GM19467 (cell line): ENCODE measurements at regions not wholly inside any gene's neighbourhood (a gene's known extent, or its start where the extent isn't known, plus 50 kb on each side); places are given as distances from the start of the nearest gene placed in this dataset.

Experiments used
- ATAC-seq: cut with Tn5 transposase; IDR thresholded peaks from one replicate; pipeline ENCODE4 v1.9.1; 2021; ENCODE audit warnings: mild to moderate bottlenecking, moderate library complexity; ENCODE audit not compliant: unreplicated experiment

GRCh38 chr3:72441284-72441994 lies 406.8 kb downstream of the SHQ1 start:
- no peak for ATAC-seq

GRCh38 chr3:72440491-72440890 lies 407.8 kb downstream of the SHQ1 start:
- ATAC-seq: peak; percentile 50

GRCh38 chr3:72439321-72440183 lies 408.7 kb downstream of the SHQ1 start:
- ATAC-seq: peak; percentile 55

- no peak for ATAC-seq
Observed at GRCh38 chr3:72437661-72438406, 410.4 kb downstream of the SHQ1 start.

GRCh38 chr3:72436863-72437592 lies 411.2 kb downstream of the SHQ1 start:
- no peak for ATAC-seq

- no peak for ATAC-seq
Observed at GRCh38 chr3:72434296-72434695, 413.9 kb downstream of the SHQ1 start.

- ATAC-seq: no peak
Observed at GRCh38 chr3:72432246-72432645, 416.0 kb downstream of the SHQ1 start.

GRCh38 chr3:72429589-72430353 lies 418.5 kb downstream of the SHQ1 start:
- ATAC-seq: no peak

GRCh38 chr3:72428803-72429202 lies 419.4 kb downstream of the SHQ1 start:
- ATAC-seq: no peak

GRCh38 chr3:72427624-72428023 lies 420.6 kb downstream of the SHQ1 start:
- ATAC-seq: no peak

GRCh38 chr3:72426618-72427397 lies 421.4 kb downstream of the SHQ1 start:
- peak; percentile 60 for ATAC-seq

- no peak for ATAC-seq
Observed at GRCh38 chr3:72423643-72424042, 424.6 kb downstream of the SHQ1 start.

GRCh38 chr3:72421786-72422185 lies 426.5 kb downstream of the SHQ1 start:
- no peak for ATAC-seq

- no peak for ATAC-seq
Observed at GRCh38 chr3:72421126-72421525, 427.1 kb downstream of the SHQ1 start.

GRCh38 chr3:72418856-72419255 lies 429.4 kb downstream of the SHQ1 start:
- ATAC-seq: no peak

GRCh38 chr3:72418244-72418643 lies 430.0 kb downstream of the SHQ1 start:
- ATAC-seq: no peak

GRCh38 chr3:72414481-72415016 lies 433.7 kb downstream of the SHQ1 start:
- ATAC-seq: no peak

GRCh38 chr3:72413228-72413627 lies 435.0 kb downstream of the SHQ1 start:
- ATAC-seq: no peak

- no peak for ATAC-seq
Observed at GRCh38 chr3:72412340-72412956, 435.8 kb downstream of the SHQ1 start.
